ENCODE measurements at regions not wholly inside any gene's neighbourhood (a gene's known extent, or its start where the extent isn't known, plus 50 kb on each side); places are given as distances from the start of the nearest gene placed in this dataset.

DNA sequence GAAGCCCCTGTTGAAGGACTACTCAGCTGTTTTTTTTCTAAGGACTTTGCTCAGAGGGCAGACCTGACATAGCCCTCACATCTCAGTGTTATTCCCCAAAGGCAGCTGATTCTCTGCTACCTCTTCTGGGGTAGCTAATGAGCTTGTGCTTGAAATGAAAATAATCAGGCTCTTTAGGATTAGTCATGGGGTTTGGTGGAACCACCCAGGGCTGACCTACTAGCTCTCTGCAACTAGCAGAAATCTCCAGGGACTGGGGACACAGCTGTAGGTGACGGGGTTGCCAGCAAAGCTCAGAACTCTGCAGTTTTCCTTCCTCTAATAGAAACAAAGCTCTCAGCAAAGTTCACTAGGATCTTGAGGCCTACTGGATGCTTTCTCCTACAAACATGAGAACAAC, 106.4 kb upstream of the BCL9 start:
- TF ChIP-seq, protein P1, sequence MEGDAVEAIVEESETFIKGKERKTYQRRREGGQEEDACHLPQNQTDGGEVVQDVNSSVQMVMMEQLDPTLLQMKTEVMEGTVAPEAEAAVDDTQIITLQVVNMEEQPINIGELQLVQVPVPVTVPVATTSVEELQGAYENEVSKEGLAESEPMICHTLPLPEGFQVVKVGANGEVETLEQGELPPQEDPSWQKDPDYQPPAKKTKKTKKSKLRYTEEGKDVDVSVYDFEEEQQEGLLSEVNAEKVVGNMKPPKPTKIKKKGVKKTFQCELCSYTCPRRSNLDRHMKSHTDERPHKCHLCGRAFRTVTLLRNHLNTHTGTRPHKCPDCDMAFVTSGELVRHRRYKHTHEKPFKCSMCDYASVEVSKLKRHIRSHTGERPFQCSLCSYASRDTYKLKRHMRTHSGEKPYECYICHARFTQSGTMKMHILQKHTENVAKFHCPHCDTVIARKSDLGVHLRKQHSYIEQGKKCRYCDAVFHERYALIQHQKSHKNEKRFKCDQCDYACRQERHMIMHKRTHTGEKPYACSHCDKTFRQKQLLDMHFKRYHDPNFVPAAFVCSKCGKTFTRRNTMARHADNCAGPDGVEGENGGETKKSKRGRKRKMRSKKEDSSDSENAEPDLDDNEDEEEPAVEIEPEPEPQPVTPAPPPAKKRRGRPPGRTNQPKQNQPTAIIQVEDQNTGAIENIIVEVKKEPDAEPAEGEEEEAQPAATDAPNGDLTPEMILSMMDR (IDR thresholded peaks at IDR 0.05): no peak
- no peak for TF ChIP-seq POLR2A (IDR thresholded peaks at IDR 0.05)

Measured in thyroid gland (tissue), 4 donors.